GM19351 (cell line): ENCODE measurements at regions not wholly inside any gene's neighbourhood (a gene's known extent, or its start where the extent isn't known, plus 50 kb on each side); places are given as distances from the start of the nearest gene placed in this dataset.
A peak's percentile ranks its signal among the peaks of the same experiment; 100 is the strongest.
"Not testable (repeated sequence)": the region's sequence is repeated elsewhere in the genome, so short reads cannot be mapped to it uniquely, and the experiment has no call there.

Experiments
- ATAC-seq: cut with Tn5 transposase; IDR thresholded peaks from one replicate; pipeline ENCODE4 v1.9.1; 2021; ENCODE audit warnings: mild to moderate bottlenecking, moderate library complexity; ENCODE audit not compliant: unreplicated experiment

GRCh38 chr11:109480251-109480650, 58.3 kb downstream of the C11orf87 start:
- no peak for ATAC-seq

DNA sequence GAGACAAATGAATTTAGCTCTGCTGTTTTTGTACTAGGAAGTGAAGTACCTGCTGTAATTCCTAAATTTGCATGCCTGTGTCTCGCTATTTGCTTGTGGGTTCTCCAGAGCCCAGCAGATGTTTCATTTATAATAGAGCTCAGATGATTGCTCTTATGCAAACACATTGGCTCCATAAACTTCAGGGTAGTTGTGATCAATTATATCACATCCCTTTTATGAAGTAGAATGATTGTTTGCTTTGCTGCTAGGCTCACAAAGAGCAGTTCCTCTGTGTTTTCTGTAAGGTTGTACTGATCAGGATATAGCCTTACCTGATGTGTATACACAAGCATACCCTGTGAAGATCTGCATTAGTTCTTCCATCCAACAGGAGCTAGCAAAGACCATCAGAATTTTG, 64.1 kb downstream of the C11orf87 start:
- ATAC-seq: no peak

DNA sequence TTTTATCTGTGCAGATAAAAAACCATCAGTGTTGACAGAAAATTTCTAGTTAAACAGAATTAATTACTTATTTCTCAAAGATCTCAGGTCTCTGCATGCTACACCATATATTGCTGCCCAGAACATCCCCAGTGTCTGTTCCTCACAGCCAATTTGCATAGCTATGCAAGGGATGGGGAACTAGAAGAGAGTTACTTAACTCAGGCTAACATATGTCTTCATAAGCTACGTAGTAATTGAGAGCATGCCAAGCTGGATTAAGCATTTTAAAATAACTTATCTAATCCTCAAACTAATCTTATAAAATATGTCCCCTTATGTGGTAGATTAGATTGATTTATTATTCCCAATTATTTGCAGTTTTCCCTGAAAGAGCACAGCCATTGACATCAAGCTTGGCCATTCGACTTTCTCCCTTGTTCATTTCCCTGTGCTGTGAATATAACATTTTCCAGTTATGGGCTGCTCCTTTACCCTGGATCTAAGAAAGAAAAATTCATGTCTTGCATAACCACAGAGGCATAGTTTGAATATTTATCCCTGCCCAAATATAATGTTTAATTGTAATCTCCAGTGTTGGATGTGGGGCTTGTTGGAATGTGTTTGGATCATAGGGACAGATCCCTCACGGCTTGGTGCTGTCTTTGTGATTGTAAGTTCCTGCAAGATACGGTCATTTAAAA, 69.1 kb downstream of the C11orf87 start:
- no peak for ATAC-seq

GRCh38 chr11:109506115-109506514, 84.1 kb downstream of the C11orf87 start:
- ATAC-seq: no peak

- no peak for ATAC-seq
Observed at GRCh38 chr11:109507331-109507730, 85.3 kb downstream of the C11orf87 start.

DNA sequence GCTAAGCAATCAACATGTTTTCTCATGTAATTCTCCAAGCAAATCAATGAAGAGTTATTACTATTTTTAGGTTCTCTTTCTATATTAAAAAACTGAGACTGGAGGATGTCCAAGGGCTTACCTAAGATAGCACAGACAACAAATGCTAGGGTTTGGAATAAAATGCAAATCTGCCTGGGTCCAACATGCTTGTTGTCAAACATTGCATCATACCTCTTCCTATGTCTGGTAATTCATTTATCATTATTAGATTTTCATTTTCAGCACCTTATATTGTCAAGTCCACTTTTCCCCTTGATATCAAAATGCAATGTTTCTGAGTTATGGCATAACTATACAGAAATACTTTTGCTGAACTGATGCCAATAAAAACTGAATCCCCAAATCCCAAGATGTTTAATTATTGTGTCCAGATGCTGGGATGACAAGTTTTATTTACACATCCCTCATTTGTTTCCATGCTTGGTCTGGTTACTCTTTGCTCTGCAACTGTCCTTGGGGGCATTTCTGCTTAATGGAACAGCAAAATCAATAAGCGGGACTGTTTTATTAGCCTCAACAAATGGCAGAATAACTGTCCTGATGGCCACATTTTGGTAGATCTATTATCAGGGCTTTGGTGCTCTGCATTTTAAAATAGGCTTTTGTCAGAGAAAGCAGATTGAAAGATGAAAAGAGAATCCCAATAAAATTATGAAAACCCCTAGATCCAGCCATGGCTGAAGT, 86.0 kb downstream of the C11orf87 start:
- ATAC-seq: no peak

DNA sequence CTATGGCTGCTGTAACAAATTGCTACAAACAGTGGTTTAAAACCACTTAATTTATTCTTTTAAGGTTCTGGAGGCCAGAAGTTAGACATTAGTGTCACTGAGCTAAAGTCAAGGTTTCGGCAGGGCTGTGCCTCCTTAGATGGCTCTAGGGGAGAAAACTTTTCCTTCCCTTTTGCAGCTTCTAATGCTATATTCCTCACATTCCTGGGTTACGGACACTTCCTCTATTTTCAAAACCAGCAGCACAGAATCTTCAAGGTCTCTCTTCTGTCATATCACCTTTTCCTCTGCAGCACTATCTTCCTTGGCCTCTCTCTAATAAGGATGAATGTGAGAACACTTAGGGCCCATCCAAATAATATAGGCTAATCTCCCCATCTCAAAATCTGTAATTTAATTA, 87.0 kb downstream of the C11orf87 start:
- ATAC-seq: no peak

GRCh38 chr11:109510316-109510715, 88.3 kb downstream of the C11orf87 start:
- ATAC-seq: no peak

- ATAC-seq: no peak
Observed at GRCh38 chr11:109511598-109511997, 89.6 kb downstream of the C11orf87 start.

DNA sequence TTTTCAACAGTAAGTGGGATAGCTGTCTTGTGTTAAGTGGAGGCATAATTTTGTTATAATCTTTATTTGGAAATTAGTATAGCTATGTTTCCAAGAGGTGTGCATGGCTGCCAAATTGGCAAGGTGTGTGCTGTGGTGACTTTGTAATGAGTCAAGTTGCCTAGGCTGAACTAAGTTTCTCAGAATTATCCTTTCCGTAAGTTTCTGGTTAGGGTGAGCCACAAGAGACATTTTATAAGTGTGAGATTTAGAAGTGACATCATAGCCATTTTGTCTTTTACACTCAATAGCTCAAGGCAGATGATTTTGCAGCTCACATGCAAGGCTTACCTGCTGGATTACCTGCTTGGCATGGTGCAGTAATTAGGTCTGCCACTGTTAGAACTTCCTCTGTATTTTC, 90.3 kb downstream of the C11orf87 start:
- no peak for ATAC-seq

GRCh38 chr11:109512680-109513079, 90.7 kb downstream of the C11orf87 start:
- peak; percentile 76 for ATAC-seq

DNA sequence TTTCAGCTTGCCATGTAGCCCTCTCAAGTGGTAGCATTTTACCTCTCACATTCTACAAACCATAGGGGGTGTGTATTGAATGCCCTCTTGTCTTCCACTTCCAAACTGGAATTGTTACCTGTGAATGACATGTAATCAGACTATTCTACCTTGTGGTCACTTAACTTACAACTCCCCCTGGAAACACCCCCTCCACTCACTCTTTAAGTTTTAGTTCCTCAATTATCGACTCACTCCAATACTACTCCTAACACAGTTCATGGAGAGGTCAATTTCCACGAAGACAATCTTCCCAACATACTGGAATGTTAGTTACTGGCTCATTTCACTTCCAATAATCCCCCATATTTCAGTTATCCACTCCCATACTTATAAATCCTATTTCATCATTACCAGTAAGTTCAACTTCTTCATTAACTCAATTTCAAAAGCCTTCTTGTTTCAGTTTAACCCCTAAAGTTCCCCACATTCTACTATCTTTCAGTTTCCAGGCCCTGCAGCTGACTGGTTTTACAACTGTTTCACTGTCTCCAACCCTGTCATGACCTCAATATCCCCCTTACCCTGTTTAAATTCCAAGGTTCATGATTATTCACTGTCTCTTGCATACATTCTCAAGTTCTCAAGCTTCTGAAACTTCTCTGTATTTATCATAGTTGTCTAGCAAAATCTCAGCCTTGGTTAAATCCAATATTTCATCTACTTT, 92.5 kb downstream of the C11orf87 start:
- ATAC-seq: no peak

- ATAC-seq: no peak
Observed at GRCh38 chr11:109519253-109519652, 97.3 kb downstream of the C11orf87 start.

DNA sequence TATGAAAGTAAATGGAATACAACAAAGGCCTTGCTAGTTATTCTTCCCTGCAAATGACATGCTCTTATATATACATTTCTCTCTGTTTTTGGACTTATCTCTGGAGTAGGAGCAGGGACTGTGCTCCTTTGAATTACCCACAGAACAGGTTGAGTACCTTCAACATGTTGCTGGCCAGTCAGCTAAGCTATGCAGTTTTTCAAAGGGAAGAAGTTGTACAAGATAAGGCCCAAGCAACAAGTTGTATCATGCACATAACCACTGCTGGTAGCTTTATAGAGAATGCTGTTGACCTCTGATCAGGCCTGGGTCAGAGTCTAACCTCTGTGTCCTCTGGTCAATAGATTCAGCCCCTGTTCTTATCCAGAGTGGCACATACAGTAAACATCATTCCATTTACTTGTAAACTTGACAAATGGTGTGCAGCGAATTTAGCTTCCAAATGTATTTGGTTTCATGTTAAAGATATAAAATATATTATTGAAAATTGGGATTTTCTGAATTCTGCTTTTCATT, 99.6 kb downstream of the C11orf87 start:
- no peak for ATAC-seq

- ATAC-seq: no peak
Observed at GRCh38 chr11:109522116-109522755, 100.2 kb downstream of the C11orf87 start.

GRCh38 chr11:109525636-109526035, 103.6 kb downstream of the C11orf87 start:
- ATAC-seq: not testable (repeated sequence)

- ATAC-seq: no peak
Observed at GRCh38 chr11:109526061-109526460, 104.1 kb downstream of the C11orf87 start.

- ATAC-seq: no peak
Observed at GRCh38 chr11:109526931-109527330, 104.9 kb downstream of the C11orf87 start.

DNA sequence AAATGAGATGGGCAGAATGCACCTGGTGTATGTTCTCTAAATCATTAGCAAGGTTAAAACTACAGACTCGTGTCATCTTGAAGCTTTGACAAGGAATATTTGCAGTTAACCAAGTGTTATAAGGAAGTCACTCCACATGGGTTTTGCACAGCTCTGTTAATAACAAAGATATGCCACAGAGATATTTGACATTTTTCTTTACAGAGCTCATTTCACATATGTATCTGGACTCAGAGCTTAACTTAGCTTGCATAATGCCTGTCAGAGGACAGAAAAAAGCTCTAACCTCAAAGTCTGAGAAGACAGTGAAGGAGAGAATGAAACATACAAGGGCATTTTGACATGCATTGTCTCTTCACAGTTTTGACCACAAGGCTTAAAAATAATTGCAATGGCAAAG, 105.5 kb downstream of the C11orf87 start:
- no peak for ATAC-seq

DNA sequence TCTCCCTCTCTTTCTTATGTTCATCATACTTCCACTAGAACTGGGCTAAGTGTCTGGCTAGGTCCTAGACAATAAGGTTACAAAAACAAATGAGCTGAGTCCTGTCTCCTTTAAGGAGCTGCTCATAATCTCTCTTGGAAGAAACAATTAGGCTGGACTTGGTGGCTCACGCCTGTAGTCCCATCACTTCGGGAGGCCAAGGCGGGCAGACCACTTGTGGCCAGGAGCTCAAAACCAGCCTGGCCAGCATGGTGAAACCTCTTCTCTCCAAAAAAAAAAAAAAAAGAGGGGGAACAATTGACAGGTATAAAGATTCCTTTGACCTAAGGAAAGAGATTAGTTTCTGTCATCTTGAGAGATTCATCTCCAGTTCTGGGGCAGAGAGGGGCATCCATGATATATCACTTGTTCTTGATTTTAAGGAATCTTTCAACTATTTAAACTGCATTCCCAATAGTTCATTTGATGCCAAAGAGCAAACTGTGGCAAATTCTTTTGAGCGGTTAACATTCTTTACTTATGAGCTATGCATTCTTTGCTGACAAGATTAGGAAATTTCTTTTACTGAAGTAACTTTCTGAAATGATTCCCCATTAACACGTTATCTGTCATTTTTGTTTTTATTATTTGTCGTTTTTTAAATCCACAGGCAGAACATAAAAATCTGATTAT, 125.5 kb downstream of the C11orf87 start:
- ATAC-seq: no peak

DNA sequence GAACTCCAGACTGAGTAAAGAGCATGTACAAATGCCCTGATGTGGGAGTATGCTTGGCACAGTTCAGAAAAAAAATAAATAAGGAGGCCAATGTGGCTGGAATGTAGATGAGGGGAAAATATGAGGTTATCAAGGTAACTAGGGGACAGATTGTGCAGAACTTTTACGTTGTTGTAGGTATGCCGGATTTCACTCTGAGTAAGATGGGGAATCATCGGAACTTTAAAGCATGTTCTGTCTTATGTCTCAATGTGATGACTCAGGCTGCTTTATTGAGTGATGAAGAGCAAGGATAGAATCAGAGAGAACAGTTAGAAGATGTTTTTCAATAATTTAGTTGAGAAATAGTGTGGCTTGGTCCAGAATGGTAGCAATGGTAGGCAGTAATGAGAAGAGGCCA, 130.4 kb downstream of the C11orf87 start:
- ATAC-seq: no peak
